Mucosa of descending colon (tissue), 3 donors: ENCODE measurements at regions not wholly inside any gene's neighbourhood (a gene's known extent, or its start where the extent isn't known, plus 50 kb on each side); places are given as distances from the start of the nearest gene placed in this dataset.

Source experiments
- ATAC-seq: fragments of 200-7000 bp; cut with Tn5 transposase; one replicate; pipeline ENCODE4 v1.9.1; 2020; ENCODE audit warnings: mild to moderate bottlenecking, moderate library complexity
- DNase-seq, 3 donors: peaks; one replicate each; pipeline ENCODE4 v3.0.0-alpha.2; 2020
- H3K36me3 ChIP-seq: fragments of 200-600 bp; one replicate; pipeline ENCODE4 v1.8.0; 2021; ENCODE audit warnings: low read depth, mild to moderate bottlenecking
- H3K4me1 ChIP-seq: fragments of 200-600 bp; one replicate; pipeline ENCODE4 v1.8.0; 2021; ENCODE audit warnings: low read depth, mild to moderate bottlenecking
- H3K4me3 ChIP-seq: fragments of 200-600 bp; one replicate; pipeline ENCODE4 v1.8.0; 2021; ENCODE audit warnings: mild to moderate bottlenecking
- H3K9me3 ChIP-seq: fragments of 200-600 bp; one replicate; pipeline ENCODE4 v1.8.0; 2021; ENCODE audit warnings: mild to moderate bottlenecking
- intact Hi-C, 2 donors: fragments of 100-400 bp; cut with DNase I in 1 of 2; cut with micrococcal nuclease in 1 of 2; formaldehyde crosslinking; loops; one replicate each; pipeline versions ENCODE4 v1.11.0 to v1.11.1; 2022; cut with DNase I, micrococcal nuclease
- TF ChIP-seq, protein P1 (sequence below): fragments of 200-600 bp; IDR thresholded peaks from one replicate; pipeline ENCODE4 v1.8.0; 2022; ENCODE audit warnings: antibody characterized with exemption, mild to moderate bottlenecking
- donor health status: DM: no; HTN: no; CAD: no; lungs with moderate emphysema.
- donor health status: DM: no; HTN: no; CAD: no.
- donor health status: DM: no; HTN: yes; CAD: no.

DNA sequence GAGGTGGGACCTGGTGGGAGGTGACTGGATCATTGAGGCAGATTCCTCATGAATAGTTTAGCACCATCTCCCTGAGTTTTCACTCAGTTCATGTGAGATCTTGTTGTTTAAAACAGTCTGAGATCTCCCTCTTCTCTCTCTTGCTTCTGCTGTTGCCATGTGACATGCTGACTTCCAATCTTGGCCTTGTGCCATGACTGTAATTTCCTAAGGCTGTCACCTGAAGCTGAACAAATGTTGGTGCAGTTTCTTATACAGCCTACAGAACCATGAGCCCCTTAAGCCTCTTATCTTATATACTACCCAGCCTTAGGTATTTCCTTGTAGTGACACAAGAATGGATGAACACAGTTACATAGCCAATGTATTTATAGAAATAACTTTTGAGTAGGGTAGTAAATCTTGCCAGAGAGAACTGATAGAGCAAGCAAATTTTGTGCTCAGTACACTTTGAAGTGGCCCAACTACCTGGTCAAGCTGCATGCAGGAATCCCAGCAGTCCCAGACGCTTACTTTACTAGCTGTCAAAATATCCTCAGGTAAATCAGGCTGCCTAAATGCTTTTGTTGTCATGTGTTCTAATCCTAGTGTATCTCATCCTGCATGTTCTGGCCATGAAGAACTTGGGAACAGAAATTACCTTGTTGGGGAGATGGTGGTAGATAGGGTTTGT lies 445.6 kb upstream of the MIS18BP1 start:
- Histone ChIP-seq H3K36me3 (no peaks in the 10 kb centered on the region), H3K4me3 (no peak overlapping the region), H3K9me3 (no peaks in the 10 kb centered on the region), H3K4me1 (no peaks in the 10 kb centered on the region)
- TF ChIP-seq, protein P1, sequence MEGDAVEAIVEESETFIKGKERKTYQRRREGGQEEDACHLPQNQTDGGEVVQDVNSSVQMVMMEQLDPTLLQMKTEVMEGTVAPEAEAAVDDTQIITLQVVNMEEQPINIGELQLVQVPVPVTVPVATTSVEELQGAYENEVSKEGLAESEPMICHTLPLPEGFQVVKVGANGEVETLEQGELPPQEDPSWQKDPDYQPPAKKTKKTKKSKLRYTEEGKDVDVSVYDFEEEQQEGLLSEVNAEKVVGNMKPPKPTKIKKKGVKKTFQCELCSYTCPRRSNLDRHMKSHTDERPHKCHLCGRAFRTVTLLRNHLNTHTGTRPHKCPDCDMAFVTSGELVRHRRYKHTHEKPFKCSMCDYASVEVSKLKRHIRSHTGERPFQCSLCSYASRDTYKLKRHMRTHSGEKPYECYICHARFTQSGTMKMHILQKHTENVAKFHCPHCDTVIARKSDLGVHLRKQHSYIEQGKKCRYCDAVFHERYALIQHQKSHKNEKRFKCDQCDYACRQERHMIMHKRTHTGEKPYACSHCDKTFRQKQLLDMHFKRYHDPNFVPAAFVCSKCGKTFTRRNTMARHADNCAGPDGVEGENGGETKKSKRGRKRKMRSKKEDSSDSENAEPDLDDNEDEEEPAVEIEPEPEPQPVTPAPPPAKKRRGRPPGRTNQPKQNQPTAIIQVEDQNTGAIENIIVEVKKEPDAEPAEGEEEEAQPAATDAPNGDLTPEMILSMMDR, result no peak
- peak in 1 of 3 donors; percentile 72 for DNase-seq
- intact Hi-C loops, result no loop called here
- ATAC-seq, result peak; percentile 77

DNA sequence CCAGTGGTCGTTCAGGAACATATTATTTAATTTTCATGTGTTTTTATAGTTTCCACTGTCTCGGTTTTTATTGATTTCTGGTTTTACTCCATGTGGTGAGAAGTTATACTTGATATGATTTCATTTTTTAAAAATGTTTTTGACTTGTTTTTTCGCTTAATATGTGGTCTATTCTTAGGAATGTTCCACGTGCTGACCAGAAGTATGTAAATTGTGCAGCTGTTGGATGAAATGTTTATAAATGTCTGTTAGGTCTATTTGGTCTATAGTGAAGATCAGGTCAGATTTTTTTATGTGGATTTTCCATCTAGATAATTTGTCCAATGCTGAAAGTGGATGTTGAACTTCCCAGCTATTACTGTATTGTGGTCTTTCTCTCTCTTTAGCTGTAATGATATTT lies 433.8 kb upstream of the MIS18BP1 start:
- intact Hi-C loops, result no loop called here
- Histone ChIP-seq H3K4me1 (no peaks in the 10 kb centered on the region), H3K4me3 (no peak overlapping the region), H3K9me3 (peaks cover 7% of the 10 kb centered on the region), H3K36me3 (no peaks in the 10 kb centered on the region)
- ATAC-seq (no peak), DNase-seq (no peak)
- TF ChIP-seq, protein P1, result no peak

DNA sequence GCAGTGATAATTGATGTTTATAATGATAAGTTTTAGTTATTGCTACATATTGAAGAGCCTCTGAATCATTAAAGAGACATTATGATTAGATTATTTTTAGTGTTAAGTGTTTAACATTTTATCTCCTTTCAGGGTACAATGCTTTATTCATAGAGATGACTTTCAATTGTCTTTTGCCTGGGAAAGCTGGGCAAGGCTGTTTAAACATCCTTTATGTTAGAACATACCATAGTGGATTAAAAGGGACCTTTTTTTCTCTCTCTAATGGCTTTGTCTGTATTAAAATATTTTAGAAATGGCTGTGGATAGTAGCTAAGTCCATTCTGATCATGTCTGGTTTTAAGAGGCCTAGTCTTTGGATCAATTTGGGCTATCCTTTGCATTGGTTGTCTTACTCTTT lies 427.5 kb upstream of the MIS18BP1 start:
- Histone ChIP-seq H3K4me3 (no peak overlapping the region), H3K9me3 (peaks cover 7% of the 10 kb centered on the region), H3K4me1 (no peaks in the 10 kb centered on the region), H3K36me3 (no peaks in the 10 kb centered on the region)
- no peak for DNase-seq
- intact Hi-C loops, result no loop called here
- ATAC-seq, result no peak
- TF ChIP-seq, protein P1, result no peak

DNA sequence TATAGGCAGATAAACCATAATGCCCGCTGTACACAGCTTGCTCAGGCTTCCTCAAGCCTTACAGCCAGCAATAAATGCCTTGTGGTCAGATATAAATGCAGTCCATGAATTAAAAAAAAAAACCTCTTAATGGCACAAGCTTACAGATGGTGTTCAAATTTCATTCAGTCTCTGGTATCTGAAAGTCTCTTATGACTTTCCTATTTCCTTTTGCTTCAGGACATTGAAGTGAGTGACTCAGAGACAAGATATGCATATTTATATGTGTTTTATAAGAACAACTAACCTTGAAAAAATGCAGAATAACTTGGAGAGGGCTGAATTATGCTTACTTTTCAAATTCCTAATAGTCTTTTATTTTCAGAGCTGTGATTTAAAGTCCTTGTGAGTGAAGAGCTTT lies 426.9 kb upstream of the MIS18BP1 start:
- ATAC-seq, result no peak
- TF ChIP-seq, protein P1, result no peak
- Histone ChIP-seq H3K4me1 (no peaks in the 10 kb centered on the region), H3K9me3 (peaks cover 3% of the 10 kb centered on the region), H3K36me3 (no peaks in the 10 kb centered on the region), H3K4me3 (no peak overlapping the region)
- intact Hi-C loops, result no loop called here
- no peak for DNase-seq

DNA sequence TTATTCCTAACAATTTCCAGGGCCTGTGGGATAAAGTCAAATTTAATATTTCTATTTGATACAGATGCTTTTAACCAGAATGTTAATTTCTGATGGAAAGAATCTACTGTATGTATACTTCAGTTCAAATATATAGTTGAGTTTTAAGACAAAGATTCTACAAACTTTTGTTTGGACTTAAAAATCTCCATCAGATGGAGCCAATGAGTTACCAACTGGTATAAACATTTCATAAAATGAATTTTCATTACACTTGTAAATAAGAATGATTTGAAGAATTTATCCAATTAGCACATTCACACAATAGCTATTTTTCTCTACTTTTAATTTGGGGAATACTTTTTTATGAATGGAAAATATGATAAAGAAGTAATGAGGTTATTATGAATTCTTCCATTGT lies 425.2 kb upstream of the MIS18BP1 start:
- TF ChIP-seq, protein P1, result no peak
- no peaks in the 10 kb centered on the region for H3K9me3 ChIP-seq
- no peaks in the 10 kb centered on the region for H3K4me1 ChIP-seq
- no peaks in the 10 kb centered on the region for H3K36me3 ChIP-seq
- no peak for DNase-seq
- intact Hi-C loops, result no loop called here
- H3K4me3 ChIP-seq, result no peak overlapping the region
- no peak for ATAC-seq

DNA sequence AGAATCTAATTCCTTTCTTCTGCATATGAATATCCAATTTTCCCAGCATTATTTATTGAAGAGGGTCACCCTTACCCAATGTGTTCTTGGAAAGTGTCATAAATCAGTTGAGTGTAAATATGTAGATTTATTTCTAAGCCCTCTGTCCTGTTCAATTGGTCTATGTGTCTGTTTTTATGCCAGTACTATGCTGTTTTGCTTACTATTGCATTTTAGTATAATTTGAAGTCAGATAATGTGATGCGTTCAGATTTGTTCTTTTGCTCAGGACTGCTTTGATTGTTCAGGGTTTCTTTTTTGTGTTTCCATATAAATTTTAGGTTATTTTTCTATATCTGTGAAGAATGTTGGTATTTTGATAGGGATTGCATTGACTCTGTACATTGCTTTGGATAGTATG lies 420.4 kb upstream of the MIS18BP1 start:
- Histone ChIP-seq H3K4me3 (no peak overlapping the region), H3K9me3 (no peaks in the 10 kb centered on the region), H3K36me3 (no peaks in the 10 kb centered on the region), H3K4me1 (no peaks in the 10 kb centered on the region)
- DNase-seq (no peak), ATAC-seq (no peak)
- intact Hi-C loops, result no loop called here
- TF ChIP-seq, protein P1, result no peak
